ENCODE measurements at regions not wholly inside any gene's neighbourhood (a gene's known extent, or its start where the extent isn't known, plus 50 kb on each side); places are given as distances from the start of the nearest gene placed in this dataset.

DNA sequence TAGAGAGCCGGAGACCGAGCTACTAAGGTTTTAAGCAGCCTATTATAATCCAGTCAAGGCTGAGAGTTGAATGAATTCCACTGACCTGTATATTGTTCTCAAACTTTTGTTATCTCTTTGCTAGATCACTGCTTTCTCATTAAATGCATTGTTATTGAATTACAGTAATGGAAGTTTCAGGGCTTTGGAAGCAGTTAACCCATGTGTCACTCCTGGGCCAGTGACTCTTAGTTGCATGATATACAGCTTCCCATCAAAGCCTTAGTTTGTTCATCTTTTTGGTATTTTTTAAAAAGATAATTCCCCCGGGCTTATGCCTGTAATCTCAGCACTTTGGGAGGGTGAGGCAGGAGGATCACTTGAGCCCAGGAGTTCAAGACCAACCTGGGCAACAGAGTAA, 55.4 kb upstream of the KIAA1217 start:
- no peak for TF ChIP-seq YY1 (IDR thresholded peaks at IDR 0.05; ENCODE audit: low read depth)
- no peak for TF ChIP-seq TAF1 (IDR thresholded peaks at IDR 0.05; ENCODE audit: low read depth)
- no peak for TF ChIP-seq MAX (IDR thresholded peaks at IDR 0.05)

All from Ishikawa (cell line).